SH-SY5Y (cell line): ENCODE measurements at regions not wholly inside any gene's neighbourhood (a gene's known extent, or its start where the extent isn't known, plus 50 kb on each side); places are given as distances from the start of the nearest gene placed in this dataset.

ENCODE experiments used
- GATA2 ChIP-seq: IDR thresholded peaks from 2 replicates; pipeline ENCODE4 v1.6.1; 2011; ENCODE audit warnings: mild to moderate bottlenecking, low read depth, low read length
- GATA3 ChIP-seq: IDR thresholded peaks from 2 replicates; pipeline ENCODE4 v1.6.1; 2011; ENCODE audit warnings: low read depth, mild to moderate bottlenecking, low read length, moderate library complexity

DNA sequence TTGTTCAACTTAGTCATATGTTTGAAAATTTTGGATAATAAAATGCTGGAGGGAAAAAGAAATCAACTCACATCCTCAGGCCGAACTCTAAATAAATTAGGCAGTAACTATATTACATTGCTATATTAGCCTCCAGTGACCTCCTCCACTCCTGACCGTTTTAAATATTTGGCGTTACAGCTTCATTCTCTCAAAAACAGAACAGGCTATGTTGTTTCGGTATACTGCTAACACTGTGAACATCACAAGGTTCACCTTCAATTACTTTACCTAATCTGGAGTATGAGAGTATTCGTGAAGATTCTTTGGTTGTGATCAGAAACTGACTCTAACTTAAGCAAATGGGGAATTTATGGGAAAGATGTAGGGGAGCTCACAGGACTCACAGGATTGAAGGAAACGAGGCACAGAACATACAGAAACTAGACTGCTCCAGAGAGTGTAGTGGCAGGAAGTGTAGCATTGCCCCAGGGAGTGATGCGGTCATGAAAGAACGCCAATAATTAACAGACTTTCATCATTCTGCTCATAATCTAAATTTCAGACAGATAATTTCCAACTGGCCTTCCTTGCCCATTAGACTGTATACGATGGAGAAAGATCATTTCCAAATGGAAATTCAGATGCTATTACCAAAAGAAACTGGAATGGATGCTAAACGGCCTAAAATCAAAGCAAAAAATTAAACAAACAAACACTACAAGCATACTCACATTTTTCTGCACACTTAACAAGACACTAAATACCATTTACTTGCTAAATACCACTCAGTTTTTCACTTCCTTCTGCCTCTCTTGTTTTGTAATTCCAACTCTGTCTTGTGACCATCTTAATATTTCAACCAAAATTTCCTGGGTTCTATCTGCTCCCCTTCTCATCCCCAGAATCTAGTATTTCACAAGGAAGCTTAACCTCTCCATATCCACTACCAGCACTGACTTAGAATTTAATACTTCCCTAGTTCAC is 110.1 kb upstream of the LPAR1 start:
- TF ChIP-seq GATA3 (no peak), GATA2 (no peak)

DNA sequence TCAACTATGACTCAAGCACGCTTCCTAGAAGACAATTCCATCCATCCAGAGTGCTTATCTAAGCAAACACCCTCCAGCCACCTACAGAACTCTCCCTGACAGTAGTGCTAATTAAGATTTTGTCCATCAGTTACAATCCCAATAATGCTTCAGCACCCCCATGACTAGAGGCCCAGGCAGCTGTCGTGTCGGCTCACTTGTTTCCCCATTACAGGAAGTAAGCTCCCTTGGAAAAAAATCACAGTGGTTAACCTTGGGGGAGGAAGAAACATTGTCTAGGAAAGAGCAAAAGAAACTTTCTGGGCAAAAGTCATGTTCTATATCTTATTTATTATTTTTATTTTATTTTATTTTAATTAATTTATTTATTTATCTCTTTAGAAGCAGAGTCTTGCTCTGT is 108.8 kb upstream of the LPAR1 start:
- TF ChIP-seq GATA3, result no peak
- no peak for TF ChIP-seq GATA2

DNA sequence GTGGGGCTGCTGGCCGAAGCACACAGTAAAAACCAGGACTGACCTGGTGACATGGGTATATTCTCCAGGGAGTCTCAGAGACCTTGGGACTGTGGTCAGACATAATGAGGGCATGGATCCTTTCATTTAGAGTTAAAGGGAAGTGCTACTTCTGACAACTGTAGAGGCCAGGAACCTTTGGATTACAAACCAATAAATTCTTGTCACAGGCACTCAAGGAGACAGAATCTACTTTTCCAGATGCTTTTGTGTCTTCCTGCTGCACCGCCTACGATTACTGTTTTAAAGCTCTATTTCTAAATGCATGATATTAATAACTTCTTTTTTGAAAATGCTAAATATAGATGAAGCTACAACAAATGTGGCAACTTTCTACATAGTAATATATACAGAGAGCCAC is 106.5 kb upstream of the LPAR1 start:
- TF ChIP-seq GATA3 (no peak), GATA2 (no peak)

DNA sequence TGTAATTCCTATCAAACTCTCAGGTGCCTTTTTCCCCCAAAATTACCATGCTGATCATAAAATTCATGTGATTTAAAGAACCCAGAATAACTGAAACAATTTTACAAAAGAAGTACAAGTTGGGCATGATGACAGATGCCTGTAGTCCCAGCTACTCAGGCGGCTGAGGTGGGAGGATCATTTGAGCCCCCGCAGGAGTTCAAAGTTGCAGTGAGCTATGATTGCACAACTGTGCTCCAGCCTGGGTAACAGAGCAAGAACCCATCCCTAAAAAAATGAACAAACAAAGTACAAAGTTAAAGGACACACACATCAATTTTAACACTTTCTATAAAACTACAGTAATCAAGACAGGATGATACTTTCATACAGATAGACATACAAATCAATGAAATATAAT is 97.9 kb upstream of the LPAR1 start:
- TF ChIP-seq GATA2, result no peak
- no peak for TF ChIP-seq GATA3

DNA sequence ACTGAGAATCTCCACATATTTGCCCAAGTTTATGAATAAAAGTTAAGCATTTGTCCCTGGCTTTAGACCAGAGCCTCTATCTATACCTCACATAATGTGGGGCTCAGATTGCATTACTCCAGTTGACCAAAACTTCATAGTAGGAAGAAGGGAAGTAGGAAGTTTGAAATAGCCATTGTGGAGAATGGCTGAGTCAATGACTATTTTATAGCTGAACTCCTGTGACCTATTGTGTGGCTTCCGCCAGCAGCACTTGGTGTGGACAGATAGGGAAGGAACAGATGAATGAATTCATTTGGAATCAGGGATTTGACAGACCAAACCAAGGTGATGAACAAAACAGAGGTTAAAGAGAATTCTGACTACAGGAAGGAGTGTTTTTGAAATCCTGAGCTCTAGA is 92.9 kb upstream of the LPAR1 start:
- TF ChIP-seq GATA3, result no peak
- no peak for TF ChIP-seq GATA2

DNA sequence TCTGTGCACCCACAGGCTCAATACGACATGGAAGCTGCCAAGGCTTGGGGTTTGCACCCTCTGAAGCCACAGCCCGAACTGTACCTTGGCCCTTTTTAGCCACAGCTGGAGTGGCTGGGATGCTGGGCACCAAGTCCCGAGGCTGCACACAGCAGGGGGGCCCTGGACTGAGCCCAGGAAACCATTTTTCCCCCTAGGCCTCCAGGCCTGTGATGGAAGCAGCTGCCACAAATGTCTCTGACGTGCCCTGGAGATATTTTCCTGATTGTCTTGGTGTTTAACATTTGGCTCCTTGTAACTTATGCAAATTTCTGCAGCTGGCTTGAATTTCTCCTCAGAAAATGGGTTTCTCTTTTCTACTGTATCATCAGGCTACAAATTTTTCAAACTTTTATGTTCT is 82.3 kb upstream of the LPAR1 start:
- TF ChIP-seq GATA2, result no peak
- TF ChIP-seq GATA3, result no peak

DNA sequence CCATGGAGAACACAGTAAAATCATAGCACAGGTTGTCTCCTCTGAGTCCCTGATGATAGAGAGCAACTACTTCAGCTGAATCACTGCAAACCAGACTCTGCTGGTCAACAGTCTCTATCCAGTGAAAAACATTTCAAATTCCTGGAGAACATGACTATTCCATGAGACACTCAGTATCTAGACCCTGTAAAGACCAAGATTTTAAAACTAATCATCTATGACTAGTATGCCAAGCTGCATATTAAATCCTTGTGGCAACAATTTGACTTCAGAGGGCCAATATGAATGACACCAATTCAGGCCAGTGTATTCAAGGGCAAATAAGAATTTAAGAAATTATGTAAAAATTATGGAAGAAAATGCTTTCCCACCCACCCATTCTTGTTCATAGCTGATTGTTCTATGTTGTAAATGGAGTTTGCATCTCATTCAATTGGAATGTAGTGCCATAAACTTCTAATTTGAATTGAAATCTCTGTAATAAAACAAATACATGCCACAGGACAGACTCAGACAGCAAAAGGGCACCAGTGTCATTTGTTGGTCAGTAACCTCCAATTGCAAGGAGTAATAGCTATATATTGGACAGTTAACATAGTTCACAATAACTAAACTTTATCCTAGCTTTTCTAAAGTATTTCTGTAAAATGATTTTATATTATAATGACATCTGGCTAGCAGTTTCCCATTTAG is 80.1 kb upstream of the LPAR1 start:
- TF ChIP-seq GATA2, result no peak
- no peak for TF ChIP-seq GATA3

DNA sequence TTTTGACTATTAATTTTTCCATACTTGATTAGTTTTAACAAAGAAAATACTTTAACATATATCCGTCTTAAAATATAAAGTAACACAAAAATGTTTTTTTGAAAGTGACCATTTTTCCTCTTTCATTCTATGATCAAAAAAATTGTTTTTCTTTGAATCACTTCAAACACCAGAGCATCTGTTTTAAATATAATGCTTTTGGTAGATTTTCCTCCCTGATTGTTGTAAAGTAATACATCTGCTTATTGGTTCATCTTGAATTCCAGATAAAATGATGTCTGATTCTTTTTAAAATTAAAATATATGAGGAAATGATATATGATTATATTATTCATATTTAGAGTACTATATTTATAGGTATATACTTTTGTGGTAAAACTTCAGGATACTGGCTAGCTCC is 76.2 kb upstream of the LPAR1 start:
- TF ChIP-seq GATA2, result no peak
- TF ChIP-seq GATA3, result peak; percentile 66; the same call in 1 of the 2 replicates

DNA sequence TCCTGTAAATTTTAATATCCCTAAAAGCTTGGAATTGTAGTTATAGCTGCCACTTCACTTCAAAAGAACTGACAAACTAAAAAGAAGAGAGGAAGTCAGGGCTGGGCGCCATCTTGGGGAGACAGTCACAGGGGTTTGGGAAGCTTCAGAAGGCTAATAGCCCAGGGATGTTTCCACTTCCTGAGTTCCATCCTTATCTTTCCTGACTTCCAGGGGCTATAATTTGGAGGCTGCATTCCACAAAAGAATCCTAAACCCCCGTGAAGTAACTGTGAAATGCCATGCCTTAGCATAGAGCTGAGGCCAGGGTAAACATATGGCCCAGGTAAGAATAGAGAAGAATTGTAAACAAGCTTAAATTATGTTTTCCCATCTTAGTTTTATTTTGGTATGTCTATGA is 75.4 kb upstream of the LPAR1 start:
- no peak for TF ChIP-seq GATA3
- no peak for TF ChIP-seq GATA2

DNA sequence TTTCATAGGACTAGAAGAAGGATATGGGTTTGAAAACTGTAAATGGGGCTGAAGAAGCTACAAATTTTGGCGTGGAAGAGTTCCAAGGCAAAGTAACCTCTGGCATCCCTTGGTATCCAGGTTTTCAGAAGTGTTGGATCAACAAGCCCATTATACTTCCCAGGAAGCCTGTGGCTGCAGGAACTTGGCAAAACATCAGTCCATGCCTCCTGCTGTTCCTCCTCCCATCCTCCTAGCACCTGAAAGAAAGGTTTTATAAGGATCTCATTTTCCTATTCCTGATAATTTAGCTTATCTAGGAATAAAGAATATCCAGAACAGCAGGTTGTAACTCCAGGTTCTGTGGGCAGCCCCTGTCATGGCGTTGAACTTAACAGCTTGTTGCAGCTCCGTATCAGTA is 72.5 kb upstream of the LPAR1 start:
- TF ChIP-seq GATA2, result no peak

DNA sequence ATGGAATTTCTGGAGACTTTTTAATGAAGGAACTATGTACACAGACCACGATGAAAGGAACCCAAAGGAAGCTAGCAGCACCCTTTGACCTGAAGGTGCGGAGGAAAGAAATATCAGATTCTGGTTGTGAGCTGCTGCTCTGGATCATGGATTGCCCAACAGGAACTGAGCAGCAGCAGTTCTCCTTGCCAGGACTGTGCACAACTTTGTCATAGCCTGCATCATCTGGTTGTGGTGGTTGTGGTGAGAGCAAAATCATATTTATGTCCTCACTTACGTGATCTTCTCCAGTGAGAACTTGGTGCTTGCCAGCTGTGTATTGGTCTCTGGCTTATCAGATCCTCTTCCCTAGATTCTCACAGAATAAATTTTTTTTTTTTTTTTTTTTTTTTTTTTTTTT is 70.7 kb upstream of the LPAR1 start:
- no peak for TF ChIP-seq GATA2

DNA sequence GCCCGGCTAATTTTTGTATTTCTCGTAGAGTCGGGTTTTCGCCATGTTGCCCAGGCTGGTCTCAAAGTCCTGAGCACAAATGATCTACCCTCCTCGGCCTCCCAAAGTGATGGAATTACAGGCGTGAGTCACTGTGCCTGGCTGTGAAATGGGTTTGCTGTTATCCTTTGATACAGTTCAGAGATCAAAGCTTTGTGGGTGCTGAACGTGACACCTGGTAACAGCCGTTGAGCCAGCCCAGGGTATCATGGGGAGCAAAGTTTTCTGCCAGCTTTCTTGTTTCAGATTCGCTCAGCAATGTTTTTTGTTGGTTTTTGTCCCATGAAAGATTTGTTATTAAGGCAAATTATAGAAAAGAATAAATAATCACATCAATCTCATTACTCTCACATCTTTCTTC is 68.9 kb upstream of the LPAR1 start:
- no peak for TF ChIP-seq GATA3
- TF ChIP-seq GATA2, result no peak

DNA sequence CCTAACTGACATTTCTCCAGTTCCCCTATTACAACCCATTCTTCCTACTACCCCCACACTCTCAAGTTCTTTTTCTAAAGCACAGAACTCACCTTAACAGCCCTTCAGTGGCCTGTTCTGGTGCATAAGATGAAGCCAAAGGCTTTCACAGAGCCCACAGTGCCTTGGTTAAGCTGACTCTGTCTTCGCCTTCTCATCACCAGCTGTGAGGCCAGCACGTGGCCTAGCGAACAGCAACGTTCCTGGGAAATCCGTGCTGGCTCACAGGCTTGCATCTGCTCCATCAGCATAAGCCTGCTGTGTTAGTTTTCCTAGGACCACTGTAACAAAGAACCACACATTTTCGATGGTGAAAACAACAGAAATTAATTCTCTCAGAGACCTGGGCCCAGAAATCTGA is 67.9 kb upstream of the LPAR1 start:
- no peak for TF ChIP-seq GATA2
- TF ChIP-seq GATA3, result no peak

DNA sequence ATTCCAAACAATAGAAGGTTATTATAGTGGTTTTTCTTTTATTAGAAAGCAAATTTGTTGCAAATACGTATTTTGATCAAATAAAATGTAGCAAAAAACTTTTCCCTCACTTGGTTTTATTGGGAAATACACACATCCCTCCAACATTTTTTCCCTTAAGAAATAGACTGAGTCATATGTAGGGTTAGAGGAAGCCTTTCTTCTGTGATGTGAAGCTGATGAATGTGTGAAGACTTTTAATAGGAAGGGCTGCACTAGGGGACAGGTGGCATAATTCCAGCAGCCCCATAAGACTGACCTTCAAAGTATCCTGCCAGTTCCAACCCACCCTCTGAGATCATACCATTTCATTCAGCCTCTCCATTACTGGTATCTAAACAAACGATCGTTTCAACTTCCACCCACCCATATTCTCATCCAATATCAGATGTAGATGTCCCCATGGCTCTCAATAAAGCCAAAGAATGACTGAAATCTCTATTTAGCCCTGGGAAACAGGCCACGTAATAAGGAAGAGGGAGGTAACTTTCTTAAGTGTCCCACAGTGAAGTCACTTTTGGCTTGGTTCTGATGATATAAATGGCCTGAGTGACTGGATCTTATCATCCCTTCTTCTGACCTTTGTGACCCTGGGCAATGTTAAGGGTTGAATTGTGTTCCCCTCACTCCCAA is 64.7 kb upstream of the LPAR1 start:
- TF ChIP-seq GATA2, result no peak
- no peak for TF ChIP-seq GATA3
